ENCODE measurements at regions not wholly inside any gene's neighbourhood (a gene's known extent, or its start where the extent isn't known, plus 50 kb on each side); places are given as distances from the start of the nearest gene placed in this dataset.

GRCh38 chr6:155543166-155543847 lies 87.7 kb upstream of the NOX3 start:
- Histone ChIP-seq H3K9ac (ENCODE audit: low read length) (no peak overlapping the region), H3K79me2 (ENCODE audit: insufficient read depth, low read length) (no peaks in the 10 kb centered on the region), H3K4me3 (replicated peaks in 1 of 2; ENCODE audit: low read depth in 1 of 2, low read length in 2 of 2) (no peak overlapping the region), H2AFZ (ENCODE audit: low read depth, low read length, poor library complexity, severe bottlenecking) (no peak overlapping the region), H3K27me3 (ENCODE audit: insufficient read depth, low read length) (no peaks in the 10 kb centered on the region), H3K36me3 (ENCODE audit: control insufficient read depth in 1 of 2, insufficient read depth in 2 of 2, low read length in 2 of 2) (no peaks in the 10 kb centered on the region), H3K4me1 (ENCODE audit: control insufficient read depth in 1 of 2, insufficient read depth in 2 of 2, low read length in 2 of 2) (no peaks in the 10 kb centered on the region), H3K4me2 (ENCODE audit: low read length) (no peak overlapping the region), H3K9me2 (ENCODE audit: insufficient read depth) (no peaks in the 10 kb centered on the region), H3K27ac (ENCODE audit: low read depth, low read length) (no peak overlapping the region), H4K20me1 (ENCODE audit: insufficient read depth) (no peaks in the 10 kb centered on the region), H3K9me3 (ENCODE audit: control insufficient read depth in 1 of 2, insufficient read depth in 1 of 2, low read depth in 1 of 2, low read length in 2 of 2) (no peaks in the 10 kb centered on the region)
- CTCF ChIA-PET, result no interaction called here
- ATAC-seq (no peak), DNase-seq (ENCODE audit: low read depth, low spot score) (no peak)
- intact Hi-C loops (cut with micrococcal nuclease), result no loop called here
- no peak for TF ChIP-seq SP1 (IDR thresholded peaks at IDR 0.05; ENCODE audit: low read depth)
- no peak for TF ChIP-seq JUND (IDR thresholded peaks at IDR 0.05)
- no peak for TF ChIP-seq SRF (IDR thresholded peaks at IDR 0.05; ENCODE audit: low read depth)
- TF ChIP-seq CEBPB (IDR thresholded peaks at IDR 0.05; ENCODE audit: low read depth), result no peak
- TF ChIP-seq EZH2 (IDR thresholded peaks at IDR 0.05), result no peak
- no peak for TF ChIP-seq REST (IDR thresholded peaks at IDR 0.05; ENCODE audit: low read depth)
- no peak for TF ChIP-seq CBX3 (IDR thresholded peaks at IDR 0.05; ENCODE audit: low read depth)
- no peak for TF ChIP-seq ZNF274 (IDR thresholded peaks at IDR 0.05; ENCODE audit: low read depth, low read length)
- TF ChIP-seq TCF7L2 (IDR thresholded peaks at IDR 0.05; ENCODE audit: borderline replicate concordance, extremely low read depth, insufficient read depth, insufficient read length), result no peak
- no peak for TF ChIP-seq YY1 (IDR thresholded peaks at IDR 0.05; ENCODE audit: extremely low read depth, insufficient replicate concordance, low read depth, low read length)
- no peak for TF ChIP-seq ZBTB33 (IDR thresholded peaks at IDR 0.05; ENCODE audit: extremely low read depth, insufficient replicate concordance, low read length)
- TF ChIP-seq EZH2phosphoT487 (IDR thresholded peaks at IDR 0.05; ENCODE audit: borderline replicate concordance), result no peak
- TF ChIP-seq CTCF (IDR thresholded peaks at IDR 0.05 in 2 of 3, conservative IDR thresholded peaks at IDR 0.05 in 1 of 3; ENCODE audit: borderline replicate concordance in 1 of 3, insufficient read depth in 1 of 3, low read depth in 2 of 3, low read length in 2 of 3), result no peak
- no peak for TF ChIP-seq EGR1 (IDR thresholded peaks at IDR 0.05; ENCODE audit: low read depth)
- POLR2A ChIA-PET, result no interaction called here
- no TSS peak for BruUV-seq (replicated peaks)
- RAD21 ChIA-PET (ENCODE audit: low non-redundant PET in 1 of 2, low total read pairs in 2 of 2, uncharacterized antibody in 2 of 2, unreplicated experiment in 2 of 2), result no interaction called here
